ENCODE measurements at regions not wholly inside any gene's neighbourhood (a gene's known extent, or its start where the extent isn't known, plus 50 kb on each side); places are given as distances from the start of the nearest gene placed in this dataset.

DNA sequence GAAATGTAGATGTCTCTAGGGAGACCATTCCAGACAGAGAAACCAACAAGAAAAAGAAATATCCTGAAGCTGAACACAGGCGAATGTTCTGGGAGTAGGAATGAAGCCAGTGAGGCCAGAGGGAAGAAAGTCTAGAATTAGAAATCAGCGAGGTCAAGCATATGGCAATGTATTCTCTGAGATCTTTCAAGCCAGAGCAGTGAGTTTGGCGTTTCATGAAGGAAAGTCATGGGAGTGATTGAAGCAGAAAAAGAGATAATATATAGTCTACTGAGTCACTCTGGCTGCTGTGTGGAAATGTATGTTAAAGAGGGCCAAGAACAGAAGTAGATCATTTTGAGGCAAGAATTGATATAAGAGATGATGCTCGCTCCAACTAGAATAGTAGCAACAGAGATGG lies 576.0 kb downstream of the PCDH17 start:
- Histone ChIP-seq H3K9ac (no peak overlapping the region), H3K4me3 (ENCODE audit: low read depth in 2 of 2, low read length in 1 of 2) (no peak overlapping the region), H4K20me1 (ENCODE audit: insufficient read depth) (no peaks in the 10 kb centered on the region), H3K27ac (ENCODE audit: low read depth in 2 of 2, low read length in 1 of 2) (no peak overlapping the region), H3K4me1 (ENCODE audit: control insufficient read depth in 1 of 2, insufficient read depth in 2 of 2, low read depth in 1 of 2, low read length in 1 of 2) (no peaks in the 10 kb centered on the region), H3K9me3 (no peaks in the 10 kb centered on the region), H3K27me3 (ENCODE audit: insufficient read depth) (no peaks in the 10 kb centered on the region), H2AFZ (ENCODE audit: low read depth) (no peak overlapping the region), H3K79me2 (ENCODE audit: insufficient read depth) (no peaks in the 10 kb centered on the region), H3K9me2 (no peaks in the 10 kb centered on the region), H3K4me2 (no peak overlapping the region), H3F3A (replicated peaks; ENCODE audit: insufficient read depth) (no peaks in the 10 kb centered on the region), H3K36me3 (replicated peaks in 1 of 2; ENCODE audit: control insufficient read depth in 1 of 2, insufficient read depth in 2 of 2, low read length in 1 of 2) (no peaks in the 10 kb centered on the region)
- ChIA-PET CTCF (no interaction called here), POLR2A (no interaction called here)
- 40% methylated on average over 4 of the region's 4 CpGs for WGBS (ENCODE audit: low lambda C conversion rate)
- TF ChIP-seq, protein P1, sequence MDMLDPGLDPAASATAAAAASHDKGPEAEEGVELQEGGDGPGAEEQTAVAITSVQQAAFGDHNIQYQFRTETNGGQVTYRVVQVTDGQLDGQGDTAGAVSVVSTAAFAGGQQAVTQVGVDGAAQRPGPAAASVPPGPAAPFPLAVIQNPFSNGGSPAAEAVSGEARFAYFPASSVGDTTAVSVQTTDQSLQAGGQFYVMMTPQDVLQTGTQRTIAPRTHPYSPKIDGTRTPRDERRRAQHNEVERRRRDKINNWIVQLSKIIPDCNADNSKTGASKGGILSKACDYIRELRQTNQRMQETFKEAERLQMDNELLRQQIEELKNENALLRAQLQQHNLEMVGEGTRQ (IDR thresholded peaks at IDR 0.05; ENCODE audit: borderline replicate concordance, low read depth, low read length), result no peak
- no peak for TF ChIP-seq TEAD4 (IDR thresholded peaks at IDR 0.05; ENCODE audit: borderline replicate concordance, insufficient read depth)
- no peak for TF ChIP-seq MXI1 (IDR thresholded peaks at IDR 0.05; ENCODE audit: low read depth, low read length)
- TF ChIP-seq FOXJ3 (CRISPR knock-in tag; IDR thresholded peaks at IDR 0.05), result no peak
- no peak for TF ChIP-seq ELF1 (IDR thresholded peaks at IDR 0.05)
- TF ChIP-seq, protein P2, sequence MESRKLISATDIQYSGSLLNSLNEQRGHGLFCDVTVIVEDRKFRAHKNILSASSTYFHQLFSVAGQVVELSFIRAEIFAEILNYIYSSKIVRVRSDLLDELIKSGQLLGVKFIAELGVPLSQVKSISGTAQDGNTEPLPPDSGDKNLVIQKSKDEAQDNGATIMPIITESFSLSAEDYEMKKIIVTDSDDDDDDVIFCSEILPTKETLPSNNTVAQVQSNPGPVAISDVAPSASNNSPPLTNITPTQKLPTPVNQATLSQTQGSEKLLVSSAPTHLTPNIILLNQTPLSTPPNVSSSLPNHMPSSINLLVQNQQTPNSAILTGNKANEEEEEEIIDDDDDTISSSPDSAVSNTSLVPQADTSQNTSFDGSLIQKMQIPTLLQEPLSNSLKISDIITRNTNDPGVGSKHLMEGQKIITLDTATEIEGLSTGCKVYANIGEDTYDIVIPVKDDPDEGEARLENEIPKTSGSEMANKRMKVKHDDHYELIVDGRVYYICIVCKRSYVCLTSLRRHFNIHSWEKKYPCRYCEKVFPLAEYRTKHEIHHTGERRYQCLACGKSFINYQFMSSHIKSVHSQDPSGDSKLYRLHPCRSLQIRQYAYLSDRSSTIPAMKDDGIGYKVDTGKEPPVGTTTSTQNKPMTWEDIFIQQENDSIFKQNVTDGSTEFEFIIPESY (IDR thresholded peaks at IDR 0.05; ENCODE audit: borderline replicate concordance, low read depth), result no peak
- TF ChIP-seq FOSL2 (IDR thresholded peaks at IDR 0.05; ENCODE audit: borderline replicate concordance, low read depth), result no peak
- TF ChIP-seq EZH2phosphoT487 (IDR thresholded peaks at IDR 0.05; ENCODE audit: borderline replicate concordance, low read depth), result no peak
- no peak for TF ChIP-seq GATA2 (CRISPR knock-in tag; IDR thresholded peaks at IDR 0.05)
- no peak for TF ChIP-seq TAF1 (IDR thresholded peaks at IDR 0.05; ENCODE audit: borderline replicate concordance, low read depth, low read length)
- TF ChIP-seq RCOR1 (IDR thresholded peaks at IDR 0.05; ENCODE audit: low read length), result no peak
- TF ChIP-seq NFIC (IDR thresholded peaks at IDR 0.05; ENCODE audit: borderline replicate concordance), result no peak
- TF ChIP-seq, protein P3, sequence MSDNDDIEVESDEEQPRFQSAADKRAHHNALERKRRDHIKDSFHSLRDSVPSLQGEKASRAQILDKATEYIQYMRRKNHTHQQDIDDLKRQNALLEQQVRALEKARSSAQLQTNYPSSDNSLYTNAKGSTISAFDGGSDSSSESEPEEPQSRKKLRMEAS (IDR thresholded peaks at IDR 0.05; ENCODE audit: low read depth), result no peak
- TF ChIP-seq, protein P4, sequence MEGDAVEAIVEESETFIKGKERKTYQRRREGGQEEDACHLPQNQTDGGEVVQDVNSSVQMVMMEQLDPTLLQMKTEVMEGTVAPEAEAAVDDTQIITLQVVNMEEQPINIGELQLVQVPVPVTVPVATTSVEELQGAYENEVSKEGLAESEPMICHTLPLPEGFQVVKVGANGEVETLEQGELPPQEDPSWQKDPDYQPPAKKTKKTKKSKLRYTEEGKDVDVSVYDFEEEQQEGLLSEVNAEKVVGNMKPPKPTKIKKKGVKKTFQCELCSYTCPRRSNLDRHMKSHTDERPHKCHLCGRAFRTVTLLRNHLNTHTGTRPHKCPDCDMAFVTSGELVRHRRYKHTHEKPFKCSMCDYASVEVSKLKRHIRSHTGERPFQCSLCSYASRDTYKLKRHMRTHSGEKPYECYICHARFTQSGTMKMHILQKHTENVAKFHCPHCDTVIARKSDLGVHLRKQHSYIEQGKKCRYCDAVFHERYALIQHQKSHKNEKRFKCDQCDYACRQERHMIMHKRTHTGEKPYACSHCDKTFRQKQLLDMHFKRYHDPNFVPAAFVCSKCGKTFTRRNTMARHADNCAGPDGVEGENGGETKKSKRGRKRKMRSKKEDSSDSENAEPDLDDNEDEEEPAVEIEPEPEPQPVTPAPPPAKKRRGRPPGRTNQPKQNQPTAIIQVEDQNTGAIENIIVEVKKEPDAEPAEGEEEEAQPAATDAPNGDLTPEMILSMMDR (IDR thresholded peaks at IDR 0.05), result no peak
- TF ChIP-seq YY1 (IDR thresholded peaks at IDR 0.05; ENCODE audit: low read depth), result no peak
- no peak for TF ChIP-seq SIN3A (IDR thresholded peaks at IDR 0.05; ENCODE audit: borderline replicate concordance, low read depth, low read length)
- TF ChIP-seq CHD2 (IDR thresholded peaks at IDR 0.05; ENCODE audit: low read length, partially characterized antibody), result no peak
- TF ChIP-seq, protein P5, sequence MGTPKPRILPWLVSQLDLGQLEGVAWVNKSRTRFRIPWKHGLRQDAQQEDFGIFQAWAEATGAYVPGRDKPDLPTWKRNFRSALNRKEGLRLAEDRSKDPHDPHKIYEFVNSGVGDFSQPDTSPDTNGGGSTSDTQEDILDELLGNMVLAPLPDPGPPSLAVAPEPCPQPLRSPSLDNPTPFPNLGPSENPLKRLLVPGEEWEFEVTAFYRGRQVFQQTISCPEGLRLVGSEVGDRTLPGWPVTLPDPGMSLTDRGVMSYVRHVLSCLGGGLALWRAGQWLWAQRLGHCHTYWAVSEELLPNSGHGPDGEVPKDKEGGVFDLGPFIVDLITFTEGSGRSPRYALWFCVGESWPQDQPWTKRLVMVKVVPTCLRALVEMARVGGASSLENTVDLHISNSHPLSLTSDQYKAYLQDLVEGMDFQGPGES (IDR thresholded peaks at IDR 0.05; ENCODE audit: low read depth, low read length), result no peak
- DNase-seq, result no peak
